ENCODE measurements at regions not wholly inside any gene's neighbourhood (a gene's known extent, or its start where the extent isn't known, plus 50 kb on each side); places are given as distances from the start of the nearest gene placed in this dataset.
"Not testable (repeated sequence)": the region's sequence is repeated elsewhere in the genome, so short reads cannot be mapped to it uniquely, and the experiment has no call there.

GRCh38 chr20:53797085-53797484 lies 203.4 kb upstream of the ZNF217 start:
- H3K4me3 Mint-ChIP-seq: no peak overlapping the region
- H3K36me3 Mint-ChIP-seq: no peaks in the 10 kb centered on the region
- no peaks in the 10 kb centered on the region for H3K4me1 Mint-ChIP-seq
- DNase-seq: no peak
- H3K27ac Mint-ChIP-seq: no peak overlapping the region
- peaks cover 1% of the 10 kb centered on the region for H3K9me3 Mint-ChIP-seq
- H3K27me3 Mint-ChIP-seq: no peaks in the 10 kb centered on the region

GRCh38 chr20:53795170-53795569 lies 201.5 kb upstream of the ZNF217 start:
- no peaks in the 10 kb centered on the region for H3K27me3 Mint-ChIP-seq
- H3K4me3 Mint-ChIP-seq: no peak overlapping the region
- H3K9me3 Mint-ChIP-seq: peaks cover 1% of the 10 kb centered on the region
- H3K36me3 Mint-ChIP-seq: no peaks in the 10 kb centered on the region
- H3K27ac Mint-ChIP-seq: no peak overlapping the region
- H3K4me1 Mint-ChIP-seq: no peaks in the 10 kb centered on the region
- no peak for DNase-seq

GRCh38 chr20:53794529-53795115 lies 201.0 kb upstream of the ZNF217 start:
- H3K27me3 Mint-ChIP-seq: no peaks in the 10 kb centered on the region
- no peak for DNase-seq
- no peak overlapping the region for H3K27ac Mint-ChIP-seq
- H3K4me1 Mint-ChIP-seq: peaks cover 3% of the 10 kb centered on the region
- no peak overlapping the region for H3K4me3 Mint-ChIP-seq
- no peaks in the 10 kb centered on the region for H3K36me3 Mint-ChIP-seq
- peaks cover 1% of the 10 kb centered on the region for H3K9me3 Mint-ChIP-seq

- Mint-ChIP-seq H3K4me1 (peaks cover 9% of the 10 kb centered on the region), H3K9me3 (peaks cover 1% of the 10 kb centered on the region), H3K36me3 (no peaks in the 10 kb centered on the region), H3K27me3 (no peaks in the 10 kb centered on the region), H3K4me3 (no peak overlapping the region), H3K27ac (no peak overlapping the region)
- DNase-seq: no peak
These were observed 200.2 kb upstream of the ZNF217 start for GRCh38 chr20:53793783-53794383.

GRCh38 chr20:53792946-53793536 lies 199.4 kb upstream of the ZNF217 start:
- Mint-ChIP-seq H3K4me3 (no peak overlapping the region), H3K27ac (no peak overlapping the region), H3K4me1 (peaks cover 9% of the 10 kb centered on the region), H3K27me3 (no peaks in the 10 kb centered on the region), H3K9me3 (peaks cover 1% of the 10 kb centered on the region), H3K36me3 (no peaks in the 10 kb centered on the region)
- DNase-seq: no peak

GRCh38 chr20:53789989-53790675 lies 196.5 kb upstream of the ZNF217 start:
- DNase-seq: no peak
- H3K4me3 Mint-ChIP-seq: no peak overlapping the region
- peaks cover 22% of the 10 kb centered on the region for H3K4me1 Mint-ChIP-seq
- H3K27ac Mint-ChIP-seq: no peak overlapping the region
- H3K36me3 Mint-ChIP-seq: no peaks in the 10 kb centered on the region
- H3K27me3 Mint-ChIP-seq: no peaks in the 10 kb centered on the region
- H3K9me3 Mint-ChIP-seq: peaks cover 1% of the 10 kb centered on the region

- no peak overlapping the region for H3K4me3 Mint-ChIP-seq
- peaks cover 1% of the 10 kb centered on the region for H3K9me3 Mint-ChIP-seq
- no peaks in the 10 kb centered on the region for H3K36me3 Mint-ChIP-seq
- H3K27me3 Mint-ChIP-seq: no peaks in the 10 kb centered on the region
- no peak for DNase-seq
- H3K4me1 Mint-ChIP-seq: peaks cover 22% of the 10 kb centered on the region
- H3K27ac Mint-ChIP-seq: no peak overlapping the region
These were observed 194.8 kb upstream of the ZNF217 start for GRCh38 chr20:53788253-53789022.

GRCh38 chr20:53787491-53787931 lies 193.9 kb upstream of the ZNF217 start:
- not testable (repeated sequence) for H3K4me3 Mint-ChIP-seq, H3K36me3 Mint-ChIP-seq, H3K27me3 Mint-ChIP-seq, DNase-seq, H3K9me3 Mint-ChIP-seq, H3K27ac Mint-ChIP-seq
- H3K4me1 Mint-ChIP-seq: peaks cover 22% of the 10 kb centered on the region

- H3K27ac Mint-ChIP-seq: no peak overlapping the region
- H3K9me3 Mint-ChIP-seq: no peaks in the 10 kb centered on the region
- peaks cover 22% of the 10 kb centered on the region for H3K4me1 Mint-ChIP-seq
- no peaks in the 10 kb centered on the region for H3K36me3 Mint-ChIP-seq
- no peak overlapping the region for H3K4me3 Mint-ChIP-seq
- no peak for DNase-seq
- no peaks in the 10 kb centered on the region for H3K27me3 Mint-ChIP-seq
These were observed 193.0 kb upstream of the ZNF217 start for GRCh38 chr20:53786445-53787267.

- Mint-ChIP-seq H3K27me3 (no peaks in the 10 kb centered on the region), H3K4me3 (no peak overlapping the region), H3K9me3 (no peaks in the 10 kb centered on the region), H3K4me1 (peaks cover 22% of the 10 kb centered on the region), H3K36me3 (no peaks in the 10 kb centered on the region), H3K27ac (no peak overlapping the region)
- DNase-seq: no peak
These were observed 192.4 kb upstream of the ZNF217 start for GRCh38 chr20:53786071-53786444.

- no peak overlapping the region for H3K4me3 Mint-ChIP-seq
- H3K36me3 Mint-ChIP-seq: no peaks in the 10 kb centered on the region
- no peak for DNase-seq
- H3K4me1 Mint-ChIP-seq: peaks cover 22% of the 10 kb centered on the region
- no peaks in the 10 kb centered on the region for H3K9me3 Mint-ChIP-seq
- H3K27me3 Mint-ChIP-seq: no peaks in the 10 kb centered on the region
- H3K27ac Mint-ChIP-seq: no peak overlapping the region
These were observed 191.7 kb upstream of the ZNF217 start for GRCh38 chr20:53785320-53785719.

GRCh38 chr20:53783768-53784167 lies 190.1 kb upstream of the ZNF217 start:
- Mint-ChIP-seq H3K27me3 (no peaks in the 10 kb centered on the region), H3K4me1 (peaks cover 12% of the 10 kb centered on the region), H3K9me3 (no peaks in the 10 kb centered on the region), H3K36me3 (no peaks in the 10 kb centered on the region), H3K4me3 (no peak overlapping the region), H3K27ac (no peak overlapping the region)
- DNase-seq: no peak

- H3K4me3 Mint-ChIP-seq: no peak overlapping the region
- H3K9me3 Mint-ChIP-seq: no peaks in the 10 kb centered on the region
- no peak overlapping the region for H3K27ac Mint-ChIP-seq
- no peaks in the 10 kb centered on the region for H3K27me3 Mint-ChIP-seq
- DNase-seq: no peak
- no peaks in the 10 kb centered on the region for H3K36me3 Mint-ChIP-seq
- peaks cover 12% of the 10 kb centered on the region for H3K4me1 Mint-ChIP-seq
These were observed 189.1 kb upstream of the ZNF217 start for GRCh38 chr20:53782612-53783246.

GRCh38 chr20:53779822-53780221 lies 186.2 kb upstream of the ZNF217 start:
- H3K9me3 Mint-ChIP-seq: no peaks in the 10 kb centered on the region
- no peaks in the 10 kb centered on the region for H3K27me3 Mint-ChIP-seq
- no peak overlapping the region for H3K27ac Mint-ChIP-seq

More at GRCh38 chr20:53779822-53780221, 186.2 kb upstream of the ZNF217 start:
- Mint-ChIP-seq H3K4me3 (no peak overlapping the region), H3K4me1 (peaks cover 3% of the 10 kb centered on the region), H3K36me3 (no peaks in the 10 kb centered on the region)
- DNase-seq: no peak
